NCI-H510A (cell line): ENCODE measurements at regions not wholly inside any gene's neighbourhood (a gene's known extent, or its start where the extent isn't known, plus 50 kb on each side); places are given as distances from the start of the nearest gene placed in this dataset.

Source experiments
- DNase-seq: peaks from one replicate; lab custom pipeline; 2025; lab: John Stamatoyannopoulos, UW

GRCh38 chr9:7394002-7394774 is 405.4 kb downstream of the DMAC1 start:
- DNase-seq, result no peak

- no peak for DNase-seq
Measured at GRCh38 chr9:7392148-7392547, 407.4 kb downstream of the DMAC1 start.

- no peak for DNase-seq
Measured at GRCh38 chr9:7388755-7389154, 410.8 kb downstream of the DMAC1 start.

- DNase-seq, result no peak
Measured at GRCh38 chr9:7387840-7388239, 411.7 kb downstream of the DMAC1 start.

GRCh38 chr9:7382304-7382703 is 417.3 kb downstream of the DMAC1 start:
- no peak for DNase-seq

GRCh38 chr9:7377489-7377888 is 422.1 kb downstream of the DMAC1 start:
- no peak for DNase-seq

GRCh38 chr9:7376833-7377232 is 422.7 kb downstream of the DMAC1 start:
- no peak for DNase-seq

- DNase-seq, result no peak
Measured at GRCh38 chr9:7376213-7376612, 423.4 kb downstream of the DMAC1 start.

GRCh38 chr9:7375013-7375511 is 424.5 kb downstream of the DMAC1 start:
- DNase-seq, result peak; percentile 18

GRCh38 chr9:7370988-7371387 is 428.6 kb downstream of the DMAC1 start:
- DNase-seq, result no peak

GRCh38 chr9:7370381-7370780 is 429.2 kb downstream of the DMAC1 start:
- DNase-seq, result no peak

- DNase-seq, result no peak
Measured at GRCh38 chr9:7369384-7369821, 430.2 kb downstream of the DMAC1 start.

GRCh38 chr9:7368410-7369292 is 430.9 kb downstream of the DMAC1 start:
- no peak for DNase-seq

GRCh38 chr9:7367726-7368125 is 431.9 kb downstream of the DMAC1 start:
- DNase-seq, result no peak

GRCh38 chr9:7366121-7366520 is 433.5 kb downstream of the DMAC1 start:
- DNase-seq, result no peak

GRCh38 chr9:7363777-7364477 is 435.7 kb downstream of the DMAC1 start:
- DNase-seq, result no peak

- no peak for DNase-seq
Measured at GRCh38 chr9:7360513-7360912, 439.1 kb downstream of the DMAC1 start.

- DNase-seq, result no peak
Measured at GRCh38 chr9:7358876-7359275, 440.7 kb downstream of the DMAC1 start.

GRCh38 chr9:7354704-7355103 is 444.9 kb downstream of the DMAC1 start:
- DNase-seq, result no peak

- DNase-seq, result no peak
Measured at GRCh38 chr9:7348692-7349091, 450.9 kb downstream of the DMAC1 start.

GRCh38 chr9:7347556-7347955 is 452.0 kb downstream of the DMAC1 start:
- DNase-seq, result no peak

GRCh38 chr9:7346144-7346543 is 453.4 kb downstream of the DMAC1 start:
- DNase-seq, result no peak
